Heart left ventricle (tissue), 16 donors: ENCODE measurements at regions not wholly inside any gene's neighbourhood (a gene's known extent, or its start where the extent isn't known, plus 50 kb on each side); places are given as distances from the start of the nearest gene placed in this dataset.

Experiments used
- ATAC-seq, 4 donors: fragments of 200-7000 bp; cut with Tn5 transposase; one replicate each; pipeline ENCODE4 v1.9.1; 2020 to 2022; ENCODE audit warnings: moderate library complexity in 4 of 4, mild to moderate bottlenecking in 3 of 4, moderate number of reproducible peaks in 1 of 4
- DNase-seq, 5 donors: peaks; one replicate each; pipeline ENCODE4 v3.0.0-alpha.2; 2020
- H3K27ac ChIP-seq, 12 donors: fragments of 200-600 bp; sonication (generic) in 4 of 12; one replicate each; pipeline versions ENCODE4 v1.5.0 to v1.8.0; 2016 to 2022; ENCODE audit warnings: mild to moderate bottlenecking in 2 of 12
- H3K27me3 ChIP-seq, 9 donors: fragments of 200-600 bp; sonication (generic) in 2 of 9; one replicate each; pipeline versions ENCODE4 v1.5.1 to v1.8.0; 2016 to 2022; ENCODE audit warnings: mild to moderate bottlenecking in 3 of 9
- H3K36me3 ChIP-seq, 9 donors: fragments of 200-600 bp; sonication (generic) in 2 of 9; one replicate each; pipeline versions ENCODE4 v1.5.0 to v1.8.0; 2018 to 2022; ENCODE audit warnings: mild to moderate bottlenecking in 2 of 9
- H3K4me1 ChIP-seq, 12 donors: fragments of 200-600 bp; sonication (generic) in 4 of 12; one replicate each; pipeline versions ENCODE4 v1.5.0 to v1.8.0; 2016 to 2022; ENCODE audit warnings: mild to moderate bottlenecking in 3 of 12
- H3K4me3 ChIP-seq, 12 donors: fragments of 200-600 bp; sonication (generic) in 4 of 12; one replicate each; pipeline versions ENCODE4 v1.5.0 to v1.8.0; 2017 to 2022; ENCODE audit warnings: mild to moderate bottlenecking in 9 of 12, moderate library complexity in 4 of 12
- H3K9me3 ChIP-seq, 12 donors: fragments of 200-600 bp; sonication (generic) in 4 of 12; one replicate each; pipeline versions ENCODE4 v1.5.0 to v1.8.0; 2016 to 2022; ENCODE audit warnings: mild to moderate bottlenecking in 1 of 12
- POLR2A ChIP-seq, 2 donors: fragments of 450-650 bp; IDR thresholded peaks; one replicate each; pipeline ENCODE4 v1.6.1; 2017; ENCODE audit warnings: antibody characterized with exemption in 2 of 2, mild to moderate bottlenecking in 2 of 2, moderate library complexity in 2 of 2
- WGBS, 4 donors: extraction: QIAGEN DNeasy Blood & Tissue Kit in 2 of 4; methylation state at CpG; one replicate each; pipeline versions ENCODE4 v1.1.5 to v1.1.7; 2013 to 2018; 5-methylcytosine and 5-hydroxymethylcytosine counted together
- intact Hi-C, 10 donors: fragments of 100-400 bp; cut with DNase I; formaldehyde crosslinking; loops; one replicate each; pipeline versions ENCODE4 v1.11.1 to v1.14.2; 2022
- TF ChIP-seq, protein P1 (sequence below), 12 donors: fragments of 200-600 bp; sonication (generic) in 4 of 12; IDR thresholded peaks; one replicate each; pipeline versions ENCODE4 v1.5.0 to v1.8.0; 2018 to 2022; ENCODE audit warnings: antibody characterized with exemption in 12 of 12, mild to moderate bottlenecking in 5 of 12
- donor health status: ischemic (EF 13 %, LVEDD 7.1; RV severe dilation, severe dysfunction).
- donor health status: healthy with polysubstance abuse.
- donor health status: DM: no; HTN: yes; CAD: no.
- donor health status: DM: no; HTN: no; CAD: no.
- donor health status: ischemic (EF 25% LVEDD 6.9; RV normal size, moderate dysfunction).
- donor health status: ischemic (EF 25% LVEDD 5.7; RV mildly dilated, moderate dysfunction).
- donor health status: healthy.
- donor health status: DM: yes; HTN: yes; CAD: no.
- donor health status: ischemic (EF 35%, LVEDD 5.7; RV mildly dilated, moderate dysfunction).
- donor health status: nonischemic (EF 11% LVEDD 7.7; RV severe dilation, severe dysfunction).
- donor health status: DM: yes; HTN: yes; CAD: no.
- donor health status: PGD.
- donor health status: ischemic (EF 29% LVEDD 5.4; RV normal size, mild dysfunction).
- donor health status: nonischemic (EF 23%, LVEDD 6.1; RV moderate dilation, normal function).

- 74 to 80% (median 79%) methylated on average over 3 of the region's 3 CpGs for WGBS, 4 donors
Measured at GRCh38 chr5:89281766-89282553, 399.0 kb upstream of the MEF2C start.

GRCh38 chr5:89281211-89281610 is 398.2 kb upstream of the MEF2C start:
- H3K27me3 ChIP-seq = no peaks in the 10 kb centered on the region
- TF ChIP-seq POLR2A (IDR thresholded peaks at IDR 0.05) = no peak
- TF ChIP-seq, protein P1, sequence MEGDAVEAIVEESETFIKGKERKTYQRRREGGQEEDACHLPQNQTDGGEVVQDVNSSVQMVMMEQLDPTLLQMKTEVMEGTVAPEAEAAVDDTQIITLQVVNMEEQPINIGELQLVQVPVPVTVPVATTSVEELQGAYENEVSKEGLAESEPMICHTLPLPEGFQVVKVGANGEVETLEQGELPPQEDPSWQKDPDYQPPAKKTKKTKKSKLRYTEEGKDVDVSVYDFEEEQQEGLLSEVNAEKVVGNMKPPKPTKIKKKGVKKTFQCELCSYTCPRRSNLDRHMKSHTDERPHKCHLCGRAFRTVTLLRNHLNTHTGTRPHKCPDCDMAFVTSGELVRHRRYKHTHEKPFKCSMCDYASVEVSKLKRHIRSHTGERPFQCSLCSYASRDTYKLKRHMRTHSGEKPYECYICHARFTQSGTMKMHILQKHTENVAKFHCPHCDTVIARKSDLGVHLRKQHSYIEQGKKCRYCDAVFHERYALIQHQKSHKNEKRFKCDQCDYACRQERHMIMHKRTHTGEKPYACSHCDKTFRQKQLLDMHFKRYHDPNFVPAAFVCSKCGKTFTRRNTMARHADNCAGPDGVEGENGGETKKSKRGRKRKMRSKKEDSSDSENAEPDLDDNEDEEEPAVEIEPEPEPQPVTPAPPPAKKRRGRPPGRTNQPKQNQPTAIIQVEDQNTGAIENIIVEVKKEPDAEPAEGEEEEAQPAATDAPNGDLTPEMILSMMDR (IDR thresholded peaks at IDR 0.05) = no peak
- no peak for ATAC-seq
- no peak overlapping the region for H3K4me3 ChIP-seq
- H3K27ac ChIP-seq = no peak overlapping the region
- H3K4me1 ChIP-seq = no peaks in the 10 kb centered on the region
- intact Hi-C loops = no loop called here
- no peaks in the 10 kb centered on the region for H3K9me3 ChIP-seq
- no peak for DNase-seq
- 77 to 84% (median 81%) methylated on average over 5 of the region's 5 CpGs for WGBS, 4 donors
- H3K36me3 ChIP-seq = no peaks in the 10 kb centered on the region

More at GRCh38 chr5:89281766-89282553, 399.0 kb upstream of the MEF2C start:
- Histone ChIP-seq H3K36me3 (no peaks in the 10 kb centered on the region), H3K9me3 (no peaks in the 10 kb centered on the region), H3K27ac (no peak overlapping the region), H3K4me1 (no peaks in the 10 kb centered on the region), H3K27me3 (no peaks in the 10 kb centered on the region), H3K4me3 (no peak overlapping the region)
- TF ChIP-seq, protein P1 (IDR thresholded peaks at IDR 0.05) = no peak
- no peak for TF ChIP-seq POLR2A (IDR thresholded peaks at IDR 0.05)
- ATAC-seq = no peak
- no peak for DNase-seq
- intact Hi-C loops = no loop called here

DNA sequence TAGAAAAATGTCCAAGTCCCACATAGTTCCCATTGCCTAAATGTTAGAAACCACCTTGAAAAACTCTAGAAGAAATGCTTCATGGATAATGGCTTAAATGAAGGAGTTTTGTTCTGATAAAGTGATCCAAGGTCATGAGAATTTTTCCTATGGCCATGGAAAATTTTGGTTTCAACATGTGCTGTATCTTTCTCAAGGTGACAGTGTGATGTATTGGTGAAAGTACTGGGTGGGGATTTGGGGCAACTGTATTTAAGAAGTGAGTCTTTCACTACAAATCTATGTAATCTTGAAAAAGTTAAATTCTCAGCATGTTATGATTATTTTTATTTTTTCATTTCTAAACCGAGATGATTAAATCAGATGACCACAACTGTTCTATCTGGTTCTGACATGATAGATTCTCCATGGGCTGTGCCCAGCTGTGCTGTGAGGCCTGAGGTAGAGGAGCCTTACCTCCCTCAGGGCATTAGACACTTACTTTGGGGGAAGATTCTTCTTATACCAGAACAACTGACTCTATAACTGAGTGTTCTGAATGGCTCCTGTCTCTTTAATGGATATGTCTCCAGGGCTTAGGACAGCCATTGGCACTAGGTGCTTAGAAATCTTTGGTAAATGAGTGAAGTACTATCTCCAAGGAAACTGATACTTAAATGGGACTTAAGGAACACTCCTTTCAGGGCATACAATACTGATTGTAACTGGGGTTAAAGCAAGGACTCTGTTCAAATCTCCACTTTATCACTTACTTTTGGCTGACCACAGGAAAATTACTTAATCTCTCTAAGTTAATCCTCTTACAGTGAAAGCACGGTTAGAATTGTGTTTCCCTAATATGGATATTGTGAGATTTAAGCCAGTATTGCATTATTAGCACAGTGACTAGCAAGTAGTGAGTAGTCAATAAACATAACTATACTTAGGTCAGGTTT is 397.4 kb upstream of the MEF2C start:
- H3K27ac ChIP-seq = no peak overlapping the region
- no peaks in the 10 kb centered on the region for H3K4me1 ChIP-seq
- H3K27me3 ChIP-seq = no peaks in the 10 kb centered on the region
- intact Hi-C loops = no loop called here
- ATAC-seq = no peak
- H3K9me3 ChIP-seq = no peaks in the 10 kb centered on the region
- H3K36me3 ChIP-seq = no peaks in the 10 kb centered on the region
- no peak for DNase-seq
- WGBS, 4 donors = 66 to 80% (median 71%) methylated on average over 2 of the region's 2 CpGs
- H3K4me3 ChIP-seq = no peak overlapping the region
- no peak for TF ChIP-seq POLR2A (IDR thresholded peaks at IDR 0.05)
- TF ChIP-seq, protein P1 (IDR thresholded peaks at IDR 0.05) = no peak

- Histone ChIP-seq H3K27me3 (no peaks in the 10 kb centered on the region), H3K4me3 (no peak overlapping the region), H3K27ac (no peak overlapping the region), H3K4me1 (no peaks in the 10 kb centered on the region), H3K36me3 (no peaks in the 10 kb centered on the region), H3K9me3 (no peaks in the 10 kb centered on the region)
- WGBS, 4 donors = 72 to 80% (median 76%) methylated on average over 5 of the region's 5 CpGs
- intact Hi-C loops = no loop called here
- DNase-seq (no peak), ATAC-seq (no peak)
- TF ChIP-seq, protein P1 (IDR thresholded peaks at IDR 0.05) = no peak
Measured at GRCh38 chr5:89279391-89280036, 396.5 kb upstream of the MEF2C start.
